Esophagus muscularis mucosa (tissue), 3 donors: ENCODE measurements at regions not wholly inside any gene's neighbourhood (a gene's known extent, or its start where the extent isn't known, plus 50 kb on each side); places are given as distances from the start of the nearest gene placed in this dataset.
A peak's percentile ranks its signal among the peaks of the same experiment; 100 is the strongest.

ENCODE experiments used
- POLR2A ChIP-seq: fragments of 450-650 bp; IDR thresholded peaks from one replicate; pipeline ENCODE4 v1.6.1; 2017; ENCODE audit warnings: antibody characterized with exemption, moderate library complexity, mild to moderate bottlenecking, low read depth
- TF ChIP-seq, protein P1 (sequence below), 3 experiments: fragments of 200-600 bp in 2 of 3; fragments of 450-650 bp in 1 of 3; sonication (generic) in 2 of 3; IDR thresholded peaks; one replicate each; pipeline ENCODE4 v1.5.1; 2017 to 2019; ENCODE audit warnings: antibody characterized with exemption in 3 of 3, mild to moderate bottlenecking in 2 of 3, moderate library complexity in 1 of 3

DNA sequence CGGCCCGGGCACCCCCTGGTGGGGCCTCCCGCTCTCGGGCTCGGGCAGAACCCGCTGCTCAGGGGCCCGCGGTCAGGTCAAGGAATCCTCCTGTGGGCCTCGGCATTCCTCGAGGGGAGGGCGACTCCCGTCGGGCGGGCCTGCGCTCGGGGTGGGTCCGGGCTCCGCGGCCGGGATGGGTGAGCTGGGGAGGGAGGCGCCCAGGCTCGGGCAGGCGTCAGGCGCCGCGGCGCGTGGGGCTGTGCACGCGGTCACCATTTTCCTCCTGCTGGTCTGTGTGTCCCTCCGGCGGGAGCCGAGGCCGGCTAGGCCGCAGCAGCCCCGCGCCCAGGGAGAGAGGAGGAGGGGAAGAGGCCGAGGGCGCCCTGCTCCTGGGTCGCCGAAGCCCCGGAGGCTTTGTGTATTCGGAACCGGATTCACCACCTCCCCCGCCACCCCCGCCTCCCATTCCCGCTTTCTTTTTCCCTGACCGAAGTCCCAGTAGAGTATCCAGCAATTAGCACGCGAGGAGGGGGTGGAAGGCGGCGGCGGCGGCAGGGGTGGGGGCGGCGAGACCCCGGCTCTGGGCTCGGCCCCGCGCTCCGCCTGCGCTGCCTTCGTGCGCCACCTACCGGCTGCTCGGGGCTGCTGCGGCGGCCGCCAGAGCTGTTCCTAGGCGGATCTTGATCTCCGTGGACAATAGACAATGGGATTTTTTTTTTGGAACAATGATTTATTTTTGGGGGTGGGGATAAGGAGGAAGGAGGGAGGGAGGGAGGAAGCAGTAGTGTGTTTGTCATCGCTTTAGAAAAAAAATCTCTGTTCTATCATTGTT is 99.0 kb upstream of the MAML3 start:
- TF ChIP-seq, protein P1, sequence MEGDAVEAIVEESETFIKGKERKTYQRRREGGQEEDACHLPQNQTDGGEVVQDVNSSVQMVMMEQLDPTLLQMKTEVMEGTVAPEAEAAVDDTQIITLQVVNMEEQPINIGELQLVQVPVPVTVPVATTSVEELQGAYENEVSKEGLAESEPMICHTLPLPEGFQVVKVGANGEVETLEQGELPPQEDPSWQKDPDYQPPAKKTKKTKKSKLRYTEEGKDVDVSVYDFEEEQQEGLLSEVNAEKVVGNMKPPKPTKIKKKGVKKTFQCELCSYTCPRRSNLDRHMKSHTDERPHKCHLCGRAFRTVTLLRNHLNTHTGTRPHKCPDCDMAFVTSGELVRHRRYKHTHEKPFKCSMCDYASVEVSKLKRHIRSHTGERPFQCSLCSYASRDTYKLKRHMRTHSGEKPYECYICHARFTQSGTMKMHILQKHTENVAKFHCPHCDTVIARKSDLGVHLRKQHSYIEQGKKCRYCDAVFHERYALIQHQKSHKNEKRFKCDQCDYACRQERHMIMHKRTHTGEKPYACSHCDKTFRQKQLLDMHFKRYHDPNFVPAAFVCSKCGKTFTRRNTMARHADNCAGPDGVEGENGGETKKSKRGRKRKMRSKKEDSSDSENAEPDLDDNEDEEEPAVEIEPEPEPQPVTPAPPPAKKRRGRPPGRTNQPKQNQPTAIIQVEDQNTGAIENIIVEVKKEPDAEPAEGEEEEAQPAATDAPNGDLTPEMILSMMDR (IDR thresholded peaks at IDR 0.05), result peak; percentile 90 to 97 (median 97)
- TF ChIP-seq POLR2A, result no peak
